Panc1 (cell line): ENCODE measurements at regions not wholly inside any gene's neighbourhood (a gene's known extent, or its start where the extent isn't known, plus 50 kb on each side); places are given as distances from the start of the nearest gene placed in this dataset.

Experiments
- ATAC-seq: fragments of 200-7000 bp; cut with Tn5 transposase; 2 replicates; pipeline ENCODE4 v1.9.1; 2020; ENCODE audit warnings: mild to moderate bottlenecking, moderate library complexity
- BruUV-seq: library from RNA; stranded (reverse); fragments of 400-500 nt; replicated peaks from 2 replicates; lab custom pipeline; 2021; lab: Mats Ljungman, UMichigan
- CTCF ChIA-PET: fragments of 300-600 bp; sonication (Branson Sonifier 250); formaldehyde crosslinking; loops from one replicate; lab custom pipeline; 2022; ENCODE audit warnings: antibody characterized with exemption; lab: Charles Lee
- POLR2A ChIA-PET: fragments of 300-600 bp; sonication (Branson Sonifier 250); formaldehyde crosslinking; loops from one replicate; lab custom pipeline; 2022; ENCODE audit warnings: antibody characterized with exemption; lab: Charles Lee
- DNase-seq: peaks from one replicate; pipeline ENCODE4 v3.0.0-alpha.2; 2010; ENCODE audit warnings: low read depth, low spot score
- H3K27ac ChIP-seq: 2 replicates; pipeline ENCODE4 v1.5.1; 2011; ENCODE audit warnings: mild to moderate bottlenecking, low read length, inconsistent platforms
- H3K27me3 ChIP-seq: fragments of 200-500 bp; sonication (Bioruptor generic); 2 replicates; pipeline ENCODE4 v1.6.0; 2014; ENCODE audit warnings: low read length, inconsistent platforms; ENCODE audit not compliant: control insufficient read depth, insufficient read depth
- H3K36me3 ChIP-seq: fragments of 200-500 bp; sonication (Bioruptor generic); 2 replicates; pipeline ENCODE4 v1.5.1; 2014; ENCODE audit warnings: inconsistent platforms, mild to moderate bottlenecking, low read length, moderate library complexity; ENCODE audit not compliant: control insufficient read depth, insufficient read depth
- H3K4me1 ChIP-seq: 2 replicates; pipeline ENCODE4 v1.5.1; 2011; ENCODE audit warnings: inconsistent platforms, mild to moderate bottlenecking, low read length, moderate library complexity; ENCODE audit not compliant: control insufficient read depth, insufficient read depth
- H3K4me3 ChIP-seq, 2 experiments: 2 replicates each; pipeline ENCODE4 v1.5.1; 2011 to 2012; ENCODE audit warnings: low read depth in 2 of 2, low read length in 2 of 2, mild to moderate bottlenecking in 2 of 2, inconsistent platforms in 1 of 2, moderate library complexity in 1 of 2
- H3K9me3 ChIP-seq: fragments of 200-500 bp; sonication (Bioruptor generic); 2 replicates; pipeline ENCODE4 v1.5.1; 2014; ENCODE audit warnings: low read depth, mild to moderate bottlenecking, inconsistent platforms, low read length, moderate library complexity; ENCODE audit not compliant: control insufficient read depth, insufficient read depth
- CTCF ChIP-seq: fragments of 450-650 bp; IDR thresholded peaks from 2 replicates; pipeline ENCODE4 v1.5.1; 2017; ENCODE audit warnings: mild to moderate bottlenecking
- POLR2AphosphoS5 ChIP-seq: IDR thresholded peaks from 2 replicates; pipeline ENCODE4 v1.6.1; 2012; ENCODE audit warnings: mild to moderate bottlenecking, low read depth, low read length, moderate library complexity
- REST ChIP-seq, 2 experiments: IDR thresholded peaks; 2 replicates each; pipeline ENCODE4 v1.6.1; 2011 to 2012; ENCODE audit warnings: low read depth in 2 of 2, control low read depth in 1 of 2, low read length in 1 of 2, mild to moderate bottlenecking in 1 of 2, moderate library complexity in 1 of 2; ENCODE audit not compliant: insufficient read depth in 1 of 2
- SIN3A ChIP-seq: IDR thresholded peaks from 2 replicates; pipeline ENCODE4 v1.6.1; 2012; ENCODE audit warnings: low read depth, mild to moderate bottlenecking, low read length, moderate library complexity, borderline replicate concordance; ENCODE audit not compliant: insufficient read depth
- TCF7L2 ChIP-seq: IDR thresholded peaks from 2 replicates; pipeline ENCODE4 v1.6.1; 2011; ENCODE audit warnings: mild to moderate bottlenecking, low read depth, low read length, inconsistent platforms
- in situ Hi-C: cut with HindIII; loops from 2 replicates; pipeline ENCODE4 v1.10.0; 2016; ENCODE audit warnings: low sequenced_read_pairs, low pct_unique_long_range_greater_than_20kb
- intact Hi-C: fragments of 100-400 bp; cut with micrococcal nuclease; formaldehyde crosslinking; loops from one replicate; pipeline ENCODE4 v1.10.0; 2022; ENCODE audit not compliant: unreplicated experiment

- H3K4me3 ChIP-seq = no peak overlapping the region
- no peaks in the 10 kb centered on the region for H3K4me1 ChIP-seq
- ATAC-seq = no peak
- intact Hi-C loops (no loop called here), in situ Hi-C loops (no loop called here)
- no peaks in the 10 kb centered on the region for H3K9me3 ChIP-seq
- DNase-seq = no peak
- BruUV-seq = no TSS peak
- CTCF ChIA-PET = no interaction called here
- POLR2A ChIA-PET = no interaction called here
- no peaks in the 10 kb centered on the region for H3K36me3 ChIP-seq
- no peaks in the 10 kb centered on the region for H3K27me3 ChIP-seq
- H3K27ac ChIP-seq = no peak overlapping the region
- TF ChIP-seq TCF7L2 (no peak), CTCF (no peak), REST (IDR thresholded peaks at IDR 0.05; ENCODE audit: insufficient read depth in 1 of 2, low read depth in 2 of 2, low read length in 1 of 2) (no peak), SIN3A (no peak), POLR2AphosphoS5 (no peak)
Observed at GRCh38 chr12:59887178-59887577, 291.3 kb downstream of the SLC16A7 start.

GRCh38 chr12:59890896-59891579 is 295.2 kb downstream of the SLC16A7 start:
- DNase-seq (no peak), ATAC-seq (no peak)
- POLR2A ChIA-PET = no interaction called here
- in situ Hi-C loops = no loop called here
- Histone ChIP-seq H3K4me3 (no peak overlapping the region), H3K4me1 (no peaks in the 10 kb centered on the region), H3K9me3 (no peaks in the 10 kb centered on the region), H3K27me3 (no peaks in the 10 kb centered on the region), H3K27ac (no peak overlapping the region), H3K36me3 (no peaks in the 10 kb centered on the region)
- BruUV-seq = no TSS peak
- TF ChIP-seq POLR2AphosphoS5 (no peak), SIN3A (no peak), TCF7L2 (no peak), CTCF (no peak), REST (IDR thresholded peaks at IDR 0.05; ENCODE audit: insufficient read depth in 1 of 2, low read depth in 2 of 2, low read length in 1 of 2) (no peak)
- intact Hi-C loops = no loop called here
- CTCF ChIA-PET = no interaction called here
